Transverse colon (tissue), 4 donors: ENCODE measurements at regions not wholly inside any gene's neighbourhood (a gene's known extent, or its start where the extent isn't known, plus 50 kb on each side); places are given as distances from the start of the nearest gene placed in this dataset.

Experiments
- DNase-seq: peaks from one replicate; pipeline ENCODE4 v3.0.0-alpha.2; 2019
- H3K27ac ChIP-seq, 4 donors: fragments of 200-600 bp; sonication (generic); 2 replicates each; pipeline ENCODE4 v1.5.1; 2016 to 2018; ENCODE audit warnings: inconsistent platforms in 4 of 4
- H3K27me3 ChIP-seq: fragments of 200-600 bp; sonication (generic); 2 replicates; pipeline ENCODE4 v1.5.1; 2017; ENCODE audit warnings: inconsistent platforms
- H3K36me3 ChIP-seq, 4 donors: fragments of 200-600 bp; sonication (generic); 2 replicates each; pipeline ENCODE4 v1.5.1; 2017 to 2019; ENCODE audit warnings: inconsistent platforms in 4 of 4
- H3K4me1 ChIP-seq, 4 donors: fragments of 200-600 bp; sonication (generic); 2 replicates each; pipeline ENCODE4 v1.5.1; 2017 to 2020; ENCODE audit warnings: inconsistent platforms in 4 of 4
- H3K4me3 ChIP-seq, 4 donors: fragments of 200-600 bp; sonication (generic); 1 replicate in 1 of 4; 2 replicates in 3 of 4; pipeline versions ENCODE4 v1.5.1 to v1.6.1; 2017 to 2019; ENCODE audit warnings: inconsistent platforms in 4 of 4
- H3K9me3 ChIP-seq, 2 donors: fragments of 200-600 bp; sonication (generic); 2 replicates each; pipeline ENCODE4 v1.5.1; 2017 to 2019; ENCODE audit warnings: inconsistent platforms in 2 of 2
- EP300 ChIP-seq: sonication (generic); formaldehyde crosslinking; IDR thresholded peaks from one replicate; pipeline ENCODE4 v1.6.1; 2017; ENCODE audit warnings: antibody characterized with exemption, low read depth
- POLR2A ChIP-seq: fragments of 450-650 bp; IDR thresholded peaks from one replicate; pipeline ENCODE4 v1.6.1; 2016; ENCODE audit warnings: antibody characterized with exemption, mild to moderate bottlenecking, moderate library complexity
- POLR2AphosphoS5 ChIP-seq, 3 donors: sonication (generic); formaldehyde crosslinking; IDR thresholded peaks; one replicate each; pipeline ENCODE4 v1.6.1; 2016; ENCODE audit warnings: antibody characterized with exemption in 3 of 3
- WGBS, 2 donors: methylation state at CpG; one replicate each; pipeline ENCODE4 v1.1.5; 2018; ENCODE audit warnings: low coverage in 1 of 2; 5-methylcytosine and 5-hydroxymethylcytosine counted together
- in situ Hi-C, 4 donors: fragments of 200-750 bp; cut with MboI; loops; one replicate each; pipeline versions ENCODE4 v1.15.0 to v1.15.1; 2017; ENCODE audit warnings: low sequenced_read_pairs in 3 of 4, low pct_ligation_motif_present in 1 of 4, low pct_unique_long_range_greater_than_20kb in 1 of 4
- intact Hi-C: fragments of 100-400 bp; cut with DNase I; formaldehyde crosslinking; loops from one replicate; pipeline ENCODE4 v1.15.1; 2023; ENCODE audit warnings: low total_unique reads
- TF ChIP-seq, protein P1 (sequence below), 5 experiments: fragments of 200-600 bp in 3 of 5; fragments of 450-650 bp in 2 of 5; sonication (generic) in 3 of 5; IDR thresholded peaks; 1 replicate in 2 of 5; 2 replicates in 3 of 5; pipeline ENCODE4 v1.5.1; 2016 to 2017; ENCODE audit warnings: antibody characterized with exemption in 5 of 5, inconsistent platforms in 3 of 5, mild to moderate bottlenecking in 2 of 5, moderate library complexity in 1 of 5

DNA sequence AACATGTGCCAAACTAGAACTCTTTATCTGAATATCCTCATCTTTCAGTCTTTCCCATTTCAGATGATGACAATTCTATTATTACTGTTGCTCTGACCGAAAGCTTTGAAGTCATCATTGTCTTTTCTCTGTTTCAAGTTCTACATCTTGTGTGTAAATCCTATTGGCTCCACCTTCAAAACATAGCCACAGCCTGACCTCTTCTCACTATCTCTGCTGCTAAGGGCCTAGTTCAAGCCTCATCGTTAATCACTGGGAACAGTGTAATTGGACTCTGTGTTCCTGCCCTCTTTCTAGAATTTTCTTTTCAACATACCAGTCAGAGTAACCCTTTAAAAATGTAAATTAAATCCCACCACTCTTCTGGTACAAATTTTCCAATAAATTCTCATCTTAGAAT lies 105.1 kb downstream of the OXSM start:
- Histone ChIP-seq H3K27ac (no peak overlapping the region), H3K27me3 (no peaks in the 10 kb centered on the region), H3K4me3 (no peak overlapping the region), H3K36me3 (no peaks in the 10 kb centered on the region), H3K9me3 (no peaks in the 10 kb centered on the region), H3K4me1 (no peaks in the 10 kb centered on the region)
- WGBS, 2 donors: 96 to 100% methylated on average over 2 of the region's 2 CpGs
- TF ChIP-seq, protein P1, sequence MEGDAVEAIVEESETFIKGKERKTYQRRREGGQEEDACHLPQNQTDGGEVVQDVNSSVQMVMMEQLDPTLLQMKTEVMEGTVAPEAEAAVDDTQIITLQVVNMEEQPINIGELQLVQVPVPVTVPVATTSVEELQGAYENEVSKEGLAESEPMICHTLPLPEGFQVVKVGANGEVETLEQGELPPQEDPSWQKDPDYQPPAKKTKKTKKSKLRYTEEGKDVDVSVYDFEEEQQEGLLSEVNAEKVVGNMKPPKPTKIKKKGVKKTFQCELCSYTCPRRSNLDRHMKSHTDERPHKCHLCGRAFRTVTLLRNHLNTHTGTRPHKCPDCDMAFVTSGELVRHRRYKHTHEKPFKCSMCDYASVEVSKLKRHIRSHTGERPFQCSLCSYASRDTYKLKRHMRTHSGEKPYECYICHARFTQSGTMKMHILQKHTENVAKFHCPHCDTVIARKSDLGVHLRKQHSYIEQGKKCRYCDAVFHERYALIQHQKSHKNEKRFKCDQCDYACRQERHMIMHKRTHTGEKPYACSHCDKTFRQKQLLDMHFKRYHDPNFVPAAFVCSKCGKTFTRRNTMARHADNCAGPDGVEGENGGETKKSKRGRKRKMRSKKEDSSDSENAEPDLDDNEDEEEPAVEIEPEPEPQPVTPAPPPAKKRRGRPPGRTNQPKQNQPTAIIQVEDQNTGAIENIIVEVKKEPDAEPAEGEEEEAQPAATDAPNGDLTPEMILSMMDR (IDR thresholded peaks at IDR 0.05): no peak
- TF ChIP-seq POLR2A: no peak
- no peak for DNase-seq
- intact Hi-C loops (no loop called here), in situ Hi-C loops (no loop called here)

DNA sequence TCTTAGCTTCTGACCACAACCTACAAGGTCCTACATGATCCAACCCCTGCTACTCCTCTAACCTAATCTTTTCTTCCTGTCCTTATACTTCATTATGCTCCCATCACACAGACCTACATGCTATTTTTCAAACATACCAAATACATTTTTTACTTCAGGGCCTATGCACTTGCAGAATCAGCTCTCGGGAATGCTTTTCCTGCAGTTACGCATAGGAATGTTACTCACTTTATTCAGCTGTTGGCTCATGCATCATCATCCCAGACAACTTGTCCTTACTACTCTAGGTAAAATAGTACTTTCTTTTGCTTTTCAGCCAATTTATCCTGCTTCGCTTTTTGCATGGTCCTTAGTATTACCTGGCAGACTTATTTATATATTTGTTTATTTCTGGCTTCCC lies 105.6 kb downstream of the OXSM start:
- H3K27me3 ChIP-seq: no peaks in the 10 kb centered on the region
- in situ Hi-C loops (no loop called here), intact Hi-C loops (no loop called here)
- H3K4me1 ChIP-seq: no peaks in the 10 kb centered on the region
- WGBS, 2 donors: 74 to 98% methylated on average over 3 of the region's 3 CpGs
- H3K36me3 ChIP-seq: no peaks in the 10 kb centered on the region
- no peak overlapping the region for H3K27ac ChIP-seq
- H3K4me3 ChIP-seq: no peak overlapping the region
- H3K9me3 ChIP-seq: no peaks in the 10 kb centered on the region
- DNase-seq: no peak
- TF ChIP-seq, protein P1 (IDR thresholded peaks at IDR 0.05): no peak
- TF ChIP-seq POLR2A (no peak), EP300 (no peak)

DNA sequence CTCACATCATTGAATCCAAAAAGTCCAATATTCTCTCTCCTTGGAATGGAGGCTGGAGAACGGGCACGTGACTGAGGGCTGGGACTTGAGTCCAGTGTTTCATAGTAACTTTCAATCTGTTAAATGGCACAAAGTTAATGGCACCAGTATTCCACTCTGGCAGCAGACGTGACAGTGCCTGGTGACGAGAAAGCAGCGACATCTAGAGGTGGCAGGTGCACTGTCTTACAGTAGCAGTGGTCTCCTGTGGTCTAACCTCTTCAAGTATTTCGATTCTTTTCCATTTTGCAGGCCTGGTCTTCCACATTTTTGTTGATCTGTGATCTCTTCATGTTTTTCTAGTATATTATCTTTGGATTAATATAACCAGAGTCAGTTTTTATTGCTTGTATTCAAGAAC lies 107.1 kb downstream of the OXSM start:
- DNase-seq: peak; percentile 20
- no peak overlapping the region for H3K4me3 ChIP-seq
- no peaks in the 10 kb centered on the region for H3K4me1 ChIP-seq
- in situ Hi-C loops (no loop called here), intact Hi-C loops (no loop called here)
- H3K36me3 ChIP-seq: no peaks in the 10 kb centered on the region
- WGBS, 2 donors: 75% methylated on average over 6 of the region's 6 CpGs; no CpG with 5 or more reads in 1 of the 2 donors
- H3K27ac ChIP-seq: no peak overlapping the region
- TF ChIP-seq EP300: no peak
- TF ChIP-seq, protein P1 (IDR thresholded peaks at IDR 0.05): no peak
- TF ChIP-seq POLR2A: no peak
- TF ChIP-seq POLR2AphosphoS5 (IDR thresholded peaks at IDR 0.05): no peak
- no peaks in the 10 kb centered on the region for H3K27me3 ChIP-seq
- no peaks in the 10 kb centered on the region for H3K9me3 ChIP-seq

DNA sequence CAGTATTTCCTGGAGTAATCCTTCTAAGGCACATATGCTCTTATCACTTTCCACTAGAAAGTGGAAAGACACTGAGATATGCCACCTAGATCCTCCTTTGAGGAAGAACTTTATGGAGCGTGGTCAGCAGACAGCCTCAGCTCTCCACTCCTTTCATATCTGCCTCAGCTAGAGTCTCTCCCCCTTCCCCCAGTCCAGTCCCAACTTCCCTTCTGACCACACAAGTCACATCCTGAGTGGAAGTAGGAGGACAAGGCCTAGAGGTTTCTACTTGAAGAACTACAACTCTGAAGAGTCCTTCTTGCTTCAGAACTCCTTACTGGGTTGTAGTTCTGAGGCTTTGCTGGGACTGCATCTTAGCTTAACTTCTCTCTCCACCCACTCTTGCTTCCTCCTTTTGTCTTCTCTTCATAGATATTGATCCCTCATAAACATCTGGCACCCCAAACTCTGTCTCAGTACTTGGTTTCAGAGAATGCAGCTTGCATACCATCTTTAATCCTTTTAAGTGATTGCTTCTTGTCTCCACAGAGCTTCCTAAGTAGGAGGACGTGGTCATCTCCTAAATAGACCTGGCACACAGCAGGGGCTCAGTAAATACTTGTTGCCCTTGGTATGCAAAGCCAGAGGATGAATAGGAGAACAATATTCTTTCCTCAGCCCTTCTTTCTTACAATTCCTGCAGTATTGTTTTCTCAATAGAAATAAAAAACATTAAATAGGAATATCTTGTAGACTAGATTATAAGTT lies 109.6 kb downstream of the OXSM start:
- intact Hi-C loops (no loop called here), in situ Hi-C loops (no loop called here)
- WGBS, 2 donors: 59 to 63% methylated on average over 2 of the region's 2 CpGs
- Histone ChIP-seq H3K27me3 (no peaks in the 10 kb centered on the region), H3K4me1 (no peaks in the 10 kb centered on the region), H3K4me3 (no peak overlapping the region), H3K9me3 (no peaks in the 10 kb centered on the region), H3K27ac (no peak overlapping the region), H3K36me3 (no peaks in the 10 kb centered on the region)
- TF ChIP-seq POLR2A (no peak), EP300 (no peak), POLR2AphosphoS5 (IDR thresholded peaks at IDR 0.05) (no peak)
- TF ChIP-seq, protein P1 (IDR thresholded peaks at IDR 0.05): no peak
- DNase-seq: no peak
